M059J (cell line): ENCODE measurements at regions not wholly inside any gene's neighbourhood (a gene's known extent, or its start where the extent isn't known, plus 50 kb on each side); places are given as distances from the start of the nearest gene placed in this dataset.
"Not testable (repeated sequence)": the region's sequence is repeated elsewhere in the genome, so short reads cannot be mapped to it uniquely, and the experiment has no call there.

ENCODE experiments used
- DNase-seq: peaks from one replicate; pipeline ENCODE4 v3.0.0-alpha.2; 2012; ENCODE audit warnings: low read depth

DNA sequence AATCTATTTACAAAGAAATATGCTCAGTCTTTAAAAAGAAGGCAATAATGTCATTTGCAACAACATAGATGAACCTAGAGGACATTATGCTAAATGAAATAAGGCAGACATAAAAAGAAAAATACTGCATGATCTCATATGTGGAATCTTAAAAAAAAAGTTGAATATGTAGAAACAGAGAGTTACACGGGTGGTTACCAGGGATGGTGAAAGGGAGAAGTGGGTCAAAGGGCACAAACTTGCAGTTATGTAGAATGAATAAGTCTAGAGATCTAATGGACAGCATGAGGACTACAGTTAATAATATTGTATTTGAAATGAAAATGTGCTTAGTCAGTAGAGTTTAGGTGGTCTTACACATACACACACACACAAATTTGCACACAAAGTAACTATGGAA, 88.2 kb upstream of the CCDC71L start:
- no peak for DNase-seq

DNA sequence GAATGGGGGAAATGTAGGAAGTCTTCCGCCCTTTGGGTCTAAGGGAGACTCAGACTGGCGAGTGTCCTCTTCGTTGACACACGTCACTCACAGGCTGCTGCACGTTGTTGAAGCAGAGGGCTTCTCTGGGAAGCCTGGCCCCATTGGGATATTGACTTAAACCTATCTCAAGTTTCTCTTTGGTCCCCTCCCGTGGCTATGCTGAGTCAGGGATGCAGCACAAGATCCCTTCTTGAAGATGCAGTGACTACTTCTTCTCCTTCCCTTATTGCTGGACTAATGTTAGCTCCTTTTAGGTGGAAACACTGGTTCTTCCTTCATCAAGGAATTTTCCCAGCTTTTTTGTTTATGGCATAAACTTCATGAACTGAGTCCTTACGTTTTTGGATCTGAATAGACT, 89.8 kb upstream of the CCDC71L start:
- no peak for DNase-seq

DNA sequence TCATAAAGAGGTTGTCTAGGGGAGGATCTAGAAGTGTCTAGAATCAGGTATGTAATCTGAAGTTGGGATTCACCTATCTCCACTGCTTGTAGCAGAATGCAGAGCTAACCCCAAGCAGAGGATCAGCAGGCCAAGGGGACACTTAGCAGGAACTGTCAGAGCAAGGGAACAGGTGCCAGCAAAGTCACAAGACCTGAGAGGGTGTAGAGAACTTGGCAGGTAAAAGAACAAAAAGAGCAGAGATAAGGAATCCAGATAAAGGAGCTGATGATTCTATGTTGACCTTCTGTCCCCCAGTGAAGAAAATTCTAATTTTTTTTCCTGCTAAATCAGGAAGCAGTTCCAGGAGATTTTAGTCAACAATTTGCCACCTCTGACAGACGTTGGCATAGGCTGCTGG, 91.4 kb upstream of the CCDC71L start:
- DNase-seq = no peak

DNA sequence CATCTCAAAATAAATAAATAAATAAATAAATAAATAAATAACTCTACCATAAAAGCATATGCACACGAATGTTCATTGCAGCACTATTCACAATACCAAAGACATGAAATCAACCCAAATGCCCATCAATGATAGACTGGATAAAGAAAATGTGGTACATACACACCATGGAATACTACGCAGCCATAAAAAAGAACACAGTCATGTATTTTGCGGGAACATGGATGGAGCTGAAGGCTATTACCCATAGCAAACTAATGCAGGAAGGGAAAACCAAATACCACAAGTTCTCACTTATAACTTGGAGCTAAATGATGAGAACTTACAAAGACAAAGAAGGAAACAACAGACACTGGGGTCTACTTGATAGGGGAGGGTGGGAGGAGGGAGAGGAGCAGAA, 94.1 kb upstream of the CCDC71L start:
- not testable (repeated sequence) for DNase-seq

DNA sequence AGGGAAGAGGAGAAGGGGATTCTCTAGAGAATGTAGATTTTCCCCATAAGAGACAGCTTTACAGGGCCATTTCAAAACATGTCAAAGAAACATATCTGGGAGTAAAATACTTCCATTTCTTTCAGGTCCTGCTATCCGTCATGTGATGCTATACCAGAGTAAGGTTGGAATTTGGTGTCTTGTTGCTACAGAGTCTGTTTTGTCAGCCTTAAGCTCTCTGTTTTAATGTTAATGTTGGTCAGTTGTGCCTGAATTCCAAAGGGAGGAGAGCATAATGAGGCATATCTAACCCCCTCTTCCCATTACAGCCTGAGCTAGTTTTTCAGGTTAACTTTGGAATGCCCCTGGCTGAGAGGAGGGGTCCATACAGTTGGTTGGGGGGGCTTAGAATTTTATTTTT, 94.7 kb upstream of the CCDC71L start:
- DNase-seq = no peak

DNA sequence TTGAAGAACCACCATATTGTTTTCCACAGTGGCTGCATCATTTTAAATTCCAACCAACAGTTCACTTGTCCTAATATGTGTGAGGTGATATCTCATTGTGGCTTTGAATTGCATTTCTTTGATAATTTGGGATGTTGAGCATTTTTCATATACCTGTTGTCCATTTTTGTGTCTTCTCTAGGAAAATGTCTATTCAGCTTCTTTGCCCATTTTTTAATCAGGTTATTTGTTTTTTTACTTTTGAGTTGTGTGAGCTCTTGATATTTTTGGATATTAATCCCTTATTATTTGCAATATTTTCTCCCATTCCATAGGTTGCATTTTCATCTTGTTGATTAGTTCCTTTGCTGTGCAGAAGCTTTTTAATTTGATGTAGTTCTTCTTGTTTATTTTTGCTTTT, 95.1 kb upstream of the CCDC71L start:
- DNase-seq = no peak

DNA sequence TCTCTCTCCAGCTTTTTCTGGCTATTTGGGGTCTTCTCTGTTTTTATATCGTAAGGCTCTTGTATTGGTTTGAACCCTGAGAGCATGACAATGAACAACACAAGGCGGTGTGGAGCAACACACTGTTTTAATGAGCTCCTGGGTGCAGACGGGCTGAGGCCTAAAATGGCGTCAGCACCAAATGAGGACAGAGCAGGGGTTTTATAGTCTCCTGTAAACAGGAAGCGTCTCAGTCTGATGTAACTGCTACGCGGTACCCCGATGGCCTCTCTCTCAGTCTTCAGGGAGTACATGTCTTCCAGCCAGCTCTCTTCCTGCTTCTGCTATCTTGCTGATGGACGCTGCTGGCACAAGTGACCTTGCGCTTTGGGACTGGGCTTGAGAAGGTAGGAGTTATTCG, 95.9 kb upstream of the CCDC71L start:
- DNase-seq = no peak

DNA sequence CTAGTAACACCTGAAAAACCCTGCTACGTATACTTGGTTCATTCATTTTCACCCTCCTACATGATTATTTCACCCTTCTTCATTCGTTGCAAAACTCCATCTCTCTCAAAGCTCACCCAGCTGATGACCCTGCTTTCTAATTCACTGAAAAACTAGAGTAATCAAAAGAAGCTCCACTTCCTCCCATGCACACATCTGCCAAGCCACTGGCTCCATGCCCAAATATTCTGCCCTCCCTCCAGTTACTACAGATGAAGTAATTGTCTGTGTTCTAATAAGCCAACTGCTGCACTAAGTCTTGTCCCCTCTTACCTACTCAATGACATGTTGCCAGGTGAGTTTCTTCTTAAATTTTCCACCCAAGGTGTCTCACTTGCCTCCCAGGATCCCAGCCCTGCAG, 96.9 kb upstream of the CCDC71L start:
- DNase-seq = peak; percentile 54

DNA sequence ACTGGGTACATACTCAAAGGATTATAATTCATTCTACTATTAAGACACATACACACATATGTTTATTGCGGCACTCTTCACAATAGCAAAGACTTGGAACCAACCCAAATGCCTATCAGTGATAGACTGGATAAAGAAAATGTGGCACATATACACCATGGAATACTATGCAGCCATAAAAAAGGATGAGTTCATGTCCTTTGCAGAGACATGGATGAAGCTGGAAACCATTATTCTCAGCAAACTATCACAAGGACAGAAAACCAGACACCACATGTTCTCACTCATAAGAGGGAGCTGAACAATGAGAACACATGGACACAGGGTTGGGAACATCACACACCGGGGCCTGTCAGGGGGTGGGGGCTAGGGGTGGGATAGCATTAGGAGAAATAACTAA, 101.9 kb upstream of the CCDC71L start:
- DNase-seq = not testable (repeated sequence)

DNA sequence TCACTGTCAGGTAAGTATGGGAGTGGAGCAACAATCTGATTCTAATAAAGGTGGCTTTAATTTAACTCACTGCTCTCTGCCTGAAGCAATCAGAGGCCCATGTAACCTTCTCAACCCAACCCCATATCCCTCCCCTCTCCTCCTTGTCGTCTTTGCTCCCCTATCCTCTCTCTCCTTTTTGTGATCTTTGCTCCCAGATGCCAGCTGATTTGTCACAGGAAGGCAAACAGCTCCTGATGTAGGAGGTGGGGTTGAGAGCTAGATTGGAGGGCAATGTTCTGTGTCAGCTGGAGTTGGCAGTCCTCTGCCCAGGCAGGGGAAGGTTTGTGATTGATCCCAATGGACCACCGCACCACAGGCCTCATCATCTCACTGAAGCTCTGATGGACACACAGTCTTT, 101.4 kb upstream of the PIK3CG start:
- no peak for DNase-seq

DNA sequence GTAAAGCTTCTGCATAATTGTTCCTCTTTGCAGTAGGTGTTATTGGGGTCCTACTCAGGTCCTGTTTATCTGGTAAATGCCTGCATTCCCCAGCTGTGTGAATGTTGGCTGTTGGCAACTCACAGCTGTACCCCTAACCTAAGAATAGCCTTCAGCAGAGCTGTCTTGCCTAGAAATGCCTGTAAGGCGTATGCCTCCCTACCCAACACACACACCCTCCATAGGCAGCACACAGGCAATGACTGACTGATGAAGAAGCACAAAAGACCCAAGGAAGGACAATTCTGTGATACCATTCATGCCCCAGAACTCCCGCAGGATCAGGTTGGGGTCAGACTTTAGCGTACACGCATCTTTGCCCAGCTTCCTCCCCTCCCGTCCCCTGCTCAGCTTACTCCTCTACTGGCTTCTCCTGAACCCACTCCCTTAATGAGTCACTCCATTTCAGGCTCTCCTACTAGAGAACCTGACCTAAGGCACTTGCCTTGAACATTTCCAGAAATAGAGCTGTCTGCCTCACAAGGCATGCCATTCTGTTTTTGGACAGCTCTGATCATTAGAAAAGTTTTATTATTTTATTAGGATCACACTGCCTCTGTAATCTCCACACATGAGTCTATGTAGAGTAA, 99.2 kb upstream of the PIK3CG start:
- DNase-seq = peak; percentile 65

DNA sequence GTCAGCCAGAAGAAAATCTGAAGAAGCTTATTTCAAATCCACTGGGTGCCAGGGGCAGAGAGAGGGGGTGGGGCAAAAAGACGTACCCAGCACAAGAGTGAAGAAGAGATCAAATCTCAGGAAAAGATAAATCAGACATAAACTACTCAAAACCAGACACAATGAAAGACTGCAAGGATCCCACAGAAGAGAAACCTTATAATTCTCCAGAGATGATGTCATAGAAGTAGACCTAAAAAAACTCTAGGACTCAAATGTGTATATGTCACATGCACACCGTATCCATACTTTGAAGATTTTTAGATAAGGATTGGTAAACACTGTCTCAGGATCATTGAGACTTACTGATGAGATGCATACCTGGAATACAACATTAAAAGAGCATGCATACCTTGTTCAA, 98.5 kb upstream of the PIK3CG start:
- DNase-seq = peak; percentile 40

DNA sequence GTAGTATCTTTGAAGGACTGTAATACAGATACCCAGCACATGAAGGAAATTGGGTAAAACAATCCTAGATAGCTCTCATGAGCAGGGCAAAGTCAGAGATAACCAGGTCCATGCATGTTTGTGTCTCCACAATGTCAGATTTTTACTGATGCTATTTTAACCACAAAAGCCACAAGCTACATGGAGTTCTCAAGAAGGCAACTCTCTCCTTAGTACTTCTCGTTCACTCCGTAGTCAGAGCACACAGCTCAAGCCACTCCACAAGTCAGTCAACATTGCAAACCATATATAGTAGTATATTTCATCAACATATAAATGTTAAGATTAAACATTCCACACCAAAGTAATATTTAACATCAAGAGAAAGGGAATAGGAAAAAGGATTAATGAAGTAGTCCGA, 98.0 kb upstream of the PIK3CG start:
- peak; percentile 85 for DNase-seq

DNA sequence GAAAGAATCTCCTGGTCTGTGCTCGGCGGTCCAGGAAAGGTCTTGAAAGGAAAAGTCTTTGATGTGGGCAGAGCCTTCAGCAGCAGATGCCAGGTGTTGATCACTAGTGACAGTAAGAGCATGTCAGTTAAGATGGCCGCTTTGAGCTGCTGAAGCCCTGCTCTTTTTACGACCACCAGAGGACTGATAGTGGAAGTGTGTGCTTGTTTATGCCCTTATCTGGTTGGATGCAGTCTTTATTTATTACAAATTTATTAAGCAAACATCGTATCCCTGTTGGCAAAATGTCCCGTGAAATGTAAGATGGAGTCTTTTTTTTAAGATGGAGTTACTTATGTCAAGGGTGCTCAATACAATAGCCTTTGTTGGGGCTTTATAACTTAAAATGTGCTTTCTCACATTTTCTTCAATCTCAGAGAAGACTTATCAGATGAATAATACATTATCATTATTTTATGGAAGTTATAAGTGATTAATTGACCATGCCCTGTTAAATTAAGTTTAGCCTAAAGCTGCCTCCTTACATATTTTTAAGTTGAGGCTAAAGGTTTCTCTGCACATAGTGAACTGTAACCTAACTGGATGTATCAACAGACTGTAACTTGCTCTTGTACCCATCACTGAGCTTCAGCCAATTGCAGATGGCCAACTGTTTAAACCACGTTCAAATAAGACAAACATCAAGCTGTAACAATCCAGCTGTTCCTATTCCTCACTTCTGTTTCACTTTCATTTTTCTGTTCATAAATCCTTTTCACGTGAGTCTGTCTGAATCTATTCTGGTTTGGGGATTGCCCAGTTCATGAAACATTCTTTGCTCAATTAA, 97.4 kb upstream of the PIK3CG start:
- peak; percentile 79 for DNase-seq

DNA sequence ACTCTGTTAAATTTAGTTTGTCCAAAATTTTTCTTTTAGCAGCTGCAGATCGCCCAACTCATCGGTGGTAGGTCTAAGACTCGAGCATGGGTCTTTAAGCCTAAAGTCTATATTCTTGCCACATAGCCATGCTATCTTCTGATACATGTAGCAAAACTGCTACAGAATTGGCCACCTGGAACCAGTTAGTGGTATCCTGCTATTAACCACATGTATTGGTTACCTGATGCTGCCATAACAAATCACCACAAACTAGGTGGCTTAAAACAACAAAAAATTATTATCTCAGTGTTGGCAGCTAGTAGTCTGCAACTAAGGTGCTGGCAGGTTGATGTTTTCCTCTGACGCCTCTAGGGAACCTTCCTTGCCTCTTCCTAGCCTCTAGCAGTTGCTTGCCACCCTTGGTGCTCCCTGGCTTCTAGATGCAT, 96.7 kb upstream of the PIK3CG start:
- peak; percentile 88 for DNase-seq

DNA sequence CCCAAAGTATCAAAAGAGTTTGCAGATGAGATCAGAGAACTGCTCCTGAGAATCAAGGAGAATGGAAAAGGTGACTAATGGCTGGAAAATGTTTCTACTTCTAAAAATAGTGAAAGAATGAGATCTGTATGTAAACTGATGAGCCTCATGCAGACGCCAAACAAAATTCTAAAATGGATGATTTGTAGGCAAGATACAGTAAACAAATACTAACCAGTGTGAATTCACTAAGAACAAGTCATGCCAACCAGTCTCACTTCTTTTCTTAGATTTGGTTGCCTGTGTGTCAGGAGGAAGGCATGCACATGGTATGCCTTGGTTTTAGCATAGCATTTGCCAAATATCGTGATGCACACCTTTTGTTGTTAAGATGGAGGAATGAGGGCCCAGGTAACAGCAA, 94.9 kb upstream of the PIK3CG start:
- DNase-seq = peak; percentile 98

DNA sequence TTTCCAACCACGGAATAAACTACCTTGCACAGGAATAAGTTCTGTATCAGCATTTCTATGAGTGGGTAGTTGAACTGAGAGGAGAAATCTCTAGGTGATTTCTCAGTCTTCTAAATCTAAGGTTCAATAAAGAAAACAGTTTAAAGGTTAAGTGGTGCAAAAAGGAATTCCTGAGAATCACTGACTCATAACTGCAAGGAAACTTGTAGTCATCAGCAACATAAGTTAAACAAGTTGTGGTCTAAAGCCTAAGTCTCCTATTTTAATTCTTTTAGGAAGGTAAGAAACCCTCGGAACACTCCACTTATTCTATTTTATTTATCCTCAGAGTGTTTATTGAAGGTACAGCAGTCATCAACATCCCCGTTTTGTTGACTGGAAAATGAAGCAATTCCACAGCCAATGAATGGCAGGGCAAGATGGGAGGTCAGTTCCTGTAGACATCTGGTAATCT, 92.4 kb upstream of the PIK3CG start:
- peak; percentile 93 for DNase-seq

DNA sequence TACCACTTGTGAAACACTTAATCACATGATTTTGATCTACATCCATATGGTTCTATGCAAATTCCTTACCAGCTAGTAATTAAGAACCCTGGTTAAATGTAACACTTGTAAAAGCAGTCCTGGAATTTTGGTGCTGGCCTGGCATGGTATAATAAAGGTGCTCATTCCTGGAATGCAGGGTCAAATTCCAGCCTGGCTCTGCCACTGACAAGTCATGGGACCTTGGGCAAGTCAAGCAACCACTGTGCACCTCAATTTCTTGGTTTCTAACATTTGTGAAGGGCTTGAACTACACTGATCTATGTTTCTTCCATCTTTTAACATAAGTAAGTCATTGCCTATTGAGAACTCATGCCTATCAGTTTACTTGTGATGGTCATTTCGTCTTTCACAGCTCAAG, 91.9 kb upstream of the PIK3CG start:
- DNase-seq = peak; percentile 85

DNA sequence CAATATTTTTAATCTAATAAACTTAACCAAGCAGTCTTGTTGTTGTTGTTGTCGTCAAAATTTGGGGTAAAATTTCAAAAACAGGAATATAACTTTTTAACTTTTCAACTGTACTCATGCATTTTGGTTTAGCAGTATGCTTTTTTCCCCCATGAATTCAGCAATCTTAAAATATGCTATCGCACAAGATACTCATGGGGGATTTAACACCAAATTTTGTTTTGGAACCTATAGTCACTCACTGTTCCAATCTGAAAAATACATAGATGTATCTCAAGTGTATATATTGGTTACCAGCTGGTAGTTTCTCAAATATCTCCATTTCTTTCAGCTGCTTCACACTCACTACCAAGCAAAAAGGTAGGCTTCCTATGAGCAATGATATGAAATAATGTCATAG, 91.4 kb upstream of the PIK3CG start:
- DNase-seq = no peak

DNA sequence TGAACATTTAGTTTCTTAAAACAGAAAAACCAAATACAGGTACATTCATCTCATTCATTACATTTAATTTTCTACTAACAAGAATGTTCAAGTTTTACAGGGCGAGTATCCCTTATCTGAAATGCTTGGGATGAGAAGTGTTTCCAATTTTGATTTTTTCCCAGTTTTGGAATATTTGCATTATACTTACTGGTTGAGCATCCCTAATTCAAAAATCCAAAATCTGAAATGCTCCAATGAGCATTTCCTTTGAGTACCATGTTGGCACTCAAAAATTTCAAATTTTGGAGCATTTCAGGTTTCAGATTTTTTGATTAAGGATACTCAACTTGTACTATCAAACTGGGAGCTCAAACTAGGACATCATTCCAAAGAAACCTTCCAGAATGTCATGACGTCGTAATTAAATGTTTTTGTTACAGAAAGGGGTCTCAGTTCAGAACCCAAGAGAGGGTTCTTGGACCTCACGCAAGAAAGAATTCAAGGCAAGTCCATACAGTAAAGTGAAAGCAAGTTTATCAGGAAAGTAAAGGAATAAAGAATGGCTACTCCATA, 90.8 kb upstream of the PIK3CG start:
- DNase-seq = no peak

DNA sequence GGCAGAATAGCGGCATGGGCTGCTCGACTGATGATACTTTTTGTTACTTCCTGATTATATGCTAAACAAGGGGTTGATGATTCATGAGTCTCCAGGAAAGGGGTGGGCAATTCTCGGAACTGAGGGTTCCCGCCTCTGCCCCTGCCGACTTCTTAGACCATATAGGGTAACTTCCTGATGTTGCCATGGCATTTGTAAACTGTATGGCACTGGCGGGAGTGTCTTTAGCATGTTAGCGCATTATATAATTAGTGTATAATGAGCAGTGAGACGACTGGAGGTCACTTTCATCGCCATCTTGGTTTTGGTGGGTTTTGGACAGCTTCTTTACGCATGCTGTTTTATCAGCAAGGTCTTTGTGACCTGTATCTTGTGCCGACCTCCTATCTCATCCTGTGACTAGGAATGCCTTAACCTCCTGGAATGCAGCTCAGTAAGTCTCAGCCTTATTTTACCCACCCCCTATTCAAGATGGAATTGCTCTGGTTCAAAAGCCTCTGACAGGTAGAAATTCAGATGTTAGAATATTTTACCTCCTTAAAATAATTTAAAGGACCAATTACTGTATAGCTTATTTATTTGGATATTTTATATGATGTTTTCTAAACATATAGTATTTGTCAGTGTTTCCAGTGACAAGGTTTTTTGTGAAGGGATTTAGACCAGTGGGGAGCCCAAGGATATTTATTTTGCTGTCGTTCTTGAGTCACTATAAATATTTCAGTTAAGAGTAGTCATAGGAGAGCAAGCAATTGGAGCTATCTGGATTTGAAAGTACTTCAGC, 90.1 kb upstream of the PIK3CG start:
- peak; percentile 80 for DNase-seq

DNA sequence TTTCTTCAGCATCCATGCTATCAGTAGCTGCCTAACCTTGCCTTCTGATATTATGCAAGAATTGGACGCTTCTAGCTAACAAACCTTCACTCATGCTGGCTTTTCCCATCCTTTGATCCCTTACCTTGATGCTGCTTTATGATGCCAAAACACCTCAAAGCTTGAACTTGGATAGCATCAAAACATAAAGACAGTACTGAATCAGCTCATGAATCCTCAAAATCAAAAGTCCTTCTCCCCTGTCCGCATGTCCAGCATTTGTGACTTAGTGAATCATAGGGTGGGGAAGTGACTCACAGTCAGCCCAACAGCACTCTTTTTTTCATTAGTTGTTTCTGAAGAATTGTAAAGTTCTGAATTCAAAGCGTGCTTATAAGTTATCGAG, 89.5 kb upstream of the PIK3CG start:
- DNase-seq = peak; percentile 92
